DMS114 treated with DMSO at 0.1 percent for 48 hours (cell line): ENCODE measurements at regions not wholly inside any gene's neighbourhood (a gene's known extent, or its start where the extent isn't known, plus 50 kb on each side); places are given as distances from the start of the nearest gene placed in this dataset.

Experiments used
- DNase-seq: peaks from one replicate; lab custom pipeline; 2025; ENCODE audit not compliant: unreplicated experiment; lab: John Stamatoyannopoulos, UW

DNA sequence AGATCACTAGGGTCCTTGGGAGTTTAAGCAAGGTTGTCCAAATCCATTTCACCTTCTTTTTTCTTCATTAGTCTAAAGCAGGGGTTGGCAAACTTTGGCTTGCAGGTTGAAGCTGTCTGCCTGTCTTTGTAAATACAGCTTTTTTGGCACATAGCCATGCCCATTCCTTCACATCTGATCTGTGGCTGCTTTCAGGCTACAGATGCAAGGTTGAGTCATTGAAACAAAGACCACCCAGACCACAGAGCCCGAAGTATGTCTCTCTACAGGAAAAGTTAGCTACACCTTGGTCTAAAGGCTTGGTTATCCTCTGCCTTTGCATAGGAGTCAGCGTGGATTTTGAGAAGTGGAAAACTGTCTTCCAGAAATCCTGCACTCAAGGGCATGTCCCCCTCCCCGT, 238.1 kb upstream of the STS start:
- DNase-seq = no peak

DNA sequence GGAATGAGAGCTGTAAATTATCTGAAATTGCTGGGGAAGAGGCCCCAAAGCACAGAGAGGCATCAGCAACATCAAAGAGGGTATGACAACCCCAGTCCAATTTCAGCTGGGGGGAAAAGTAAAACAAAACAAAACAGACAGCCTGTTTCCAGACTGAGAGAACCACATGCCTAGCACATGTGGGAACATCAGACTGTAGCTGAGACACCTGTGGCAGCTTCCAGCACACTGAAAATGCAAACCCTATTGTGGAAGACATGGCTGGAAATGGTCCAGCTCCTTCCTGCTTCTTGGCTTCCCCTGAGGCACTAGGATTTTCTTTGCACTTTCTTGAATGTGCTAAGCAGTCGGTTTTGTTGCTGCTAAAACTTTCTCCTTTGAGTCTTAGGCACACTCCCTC, 240.9 kb upstream of the STS start:
- no peak for DNase-seq

DNA sequence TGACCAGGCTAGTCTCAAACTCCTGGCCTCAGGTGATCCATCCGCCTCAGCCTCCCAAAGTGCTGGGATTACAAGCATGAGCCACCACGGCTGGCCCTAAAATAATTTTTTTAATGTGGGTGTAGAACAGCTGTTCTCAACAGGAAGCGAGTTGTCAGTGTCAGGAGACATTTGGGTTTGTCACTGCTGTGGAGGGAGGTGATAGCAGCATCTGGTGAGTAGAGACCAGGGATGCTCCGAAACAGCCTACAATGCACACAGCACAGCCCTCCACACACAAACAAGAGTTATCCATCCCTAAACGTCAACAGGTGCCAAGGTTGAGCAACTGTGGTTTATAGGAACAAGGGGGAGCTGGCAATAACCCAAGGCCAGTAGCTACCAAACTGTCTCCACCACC, 243.4 kb upstream of the STS start:
- no peak for DNase-seq

DNA sequence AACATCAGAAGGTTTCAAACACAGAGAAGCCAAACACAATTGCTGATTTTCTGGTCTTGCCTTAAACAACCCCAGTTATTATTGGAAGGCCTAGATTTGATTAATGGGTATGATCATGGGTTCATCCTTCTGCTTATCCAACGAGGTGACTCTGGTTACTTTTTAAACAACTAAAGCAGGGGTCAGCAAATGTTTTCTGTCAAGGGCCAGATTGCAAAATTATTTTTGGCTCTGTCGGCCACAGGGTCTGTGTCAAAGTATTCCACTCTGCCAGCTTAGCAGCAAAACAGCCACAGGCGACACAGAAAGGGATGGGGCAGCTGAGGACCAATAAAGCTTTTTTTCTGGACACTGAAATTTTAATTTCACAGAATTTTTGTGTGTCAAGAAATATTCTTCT, 249.1 kb upstream of the STS start:
- DNase-seq = no peak

DNA sequence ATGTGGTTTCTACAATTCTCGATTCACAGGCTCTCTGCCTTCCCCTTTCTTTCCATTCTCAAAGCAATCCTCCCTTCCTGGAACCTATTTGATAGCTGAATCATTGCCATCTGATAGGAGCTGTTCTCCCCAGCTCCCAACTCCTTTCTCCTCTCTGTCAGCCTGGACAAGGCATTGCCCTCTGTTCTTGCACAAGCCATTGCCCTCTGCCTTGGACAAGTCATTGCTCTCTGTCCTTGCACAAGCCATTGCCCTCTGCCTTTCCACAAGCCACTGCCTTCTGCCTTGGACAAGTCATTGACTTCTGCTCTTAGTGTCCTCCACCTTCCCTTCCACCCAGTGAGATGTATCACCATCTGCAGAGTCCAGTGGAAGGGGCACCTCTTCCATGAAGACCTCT, 256.1 kb upstream of the STS start:
- DNase-seq = no peak

DNA sequence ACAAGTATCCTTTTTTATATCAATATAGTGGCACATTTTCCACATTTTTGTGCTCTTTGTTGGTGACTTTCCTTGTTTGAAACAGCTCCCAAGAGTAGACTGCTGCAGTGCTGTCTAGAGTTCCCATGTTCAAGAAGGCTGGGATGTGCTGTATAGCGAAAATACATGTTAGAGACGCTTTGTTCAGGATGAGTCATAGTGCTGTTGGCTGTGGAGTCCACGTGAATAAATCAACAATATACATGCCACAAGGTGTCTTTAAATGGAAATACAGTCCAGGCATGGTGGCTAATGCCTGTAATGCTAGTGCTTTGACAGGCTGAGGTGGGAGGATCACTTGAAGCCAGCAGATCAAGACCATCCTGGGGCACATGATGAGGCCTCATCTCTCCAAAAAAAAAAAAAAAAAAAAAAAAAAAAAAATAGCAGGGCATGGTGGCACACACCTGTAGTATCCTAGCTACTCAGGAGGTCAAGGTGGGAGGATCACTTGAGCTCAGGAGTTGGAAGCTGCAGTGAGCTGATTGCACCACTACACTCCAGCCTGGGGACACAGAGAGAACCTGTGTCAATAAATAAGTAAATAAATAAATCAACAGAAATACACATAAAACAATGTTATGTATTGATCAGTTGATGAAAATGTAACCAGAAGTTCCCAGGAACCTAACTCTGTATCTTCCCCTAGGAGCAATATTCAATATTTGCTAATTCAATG, 256.8 kb upstream of the STS start:
- no peak for DNase-seq

DNA sequence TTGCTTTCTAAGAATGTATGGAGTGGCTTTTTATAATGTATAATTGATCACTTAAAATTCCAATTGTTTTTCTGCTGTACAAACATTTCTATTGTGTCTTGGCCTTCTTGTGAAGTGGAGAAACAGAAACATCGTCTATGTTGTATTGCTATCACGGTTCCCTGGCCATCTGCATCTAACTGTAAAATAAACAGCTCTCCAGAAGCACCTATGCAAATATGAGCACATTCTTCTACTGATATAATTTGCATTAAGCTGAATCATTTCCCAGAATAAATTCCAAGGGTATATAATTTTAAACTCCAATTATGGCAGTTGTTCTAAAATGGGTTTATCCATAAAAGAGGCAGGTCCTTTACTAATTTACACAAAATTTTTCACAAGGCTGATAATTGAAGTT, 261.6 kb upstream of the STS start:
- DNase-seq = no peak

DNA sequence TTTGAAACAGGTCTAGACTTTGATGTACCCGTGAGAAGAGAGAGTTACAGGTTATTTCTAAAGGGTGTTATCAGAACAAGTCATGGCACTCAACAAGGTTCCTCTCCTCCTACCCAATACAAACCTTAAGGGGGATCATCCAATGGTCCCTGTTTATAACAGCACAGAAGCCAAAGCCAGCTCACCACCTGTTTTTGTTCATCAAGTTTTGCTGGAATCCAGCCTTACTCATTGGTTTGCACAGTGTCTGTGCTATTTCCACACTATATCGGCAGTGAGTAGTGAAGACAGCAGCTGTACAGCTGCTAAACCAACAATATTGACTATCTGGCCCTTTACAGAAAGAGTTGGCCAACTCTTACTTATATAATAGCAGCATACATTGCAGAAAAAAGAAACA, 262.1 kb upstream of the STS start:
- no peak for DNase-seq

DNA sequence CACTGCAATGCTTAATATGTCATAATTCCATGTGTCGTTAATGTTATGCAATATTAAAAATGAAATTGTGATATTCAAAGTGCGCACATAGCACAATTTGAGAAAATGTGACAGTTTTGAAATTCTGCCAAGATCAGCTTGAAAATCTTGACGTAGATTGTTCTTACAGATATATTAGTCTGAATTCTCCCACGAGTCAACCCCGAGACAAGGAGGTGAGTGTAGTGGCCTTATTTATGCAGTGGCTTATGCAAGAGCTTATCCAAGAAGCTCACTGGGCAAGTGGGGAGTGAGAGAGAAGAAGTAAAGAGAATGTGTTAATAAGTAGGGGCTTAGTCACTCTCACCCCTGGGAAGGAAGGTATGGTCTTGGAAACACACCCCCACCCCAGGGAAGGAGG, 286.1 kb upstream of the STS start:
- DNase-seq = no peak

DNA sequence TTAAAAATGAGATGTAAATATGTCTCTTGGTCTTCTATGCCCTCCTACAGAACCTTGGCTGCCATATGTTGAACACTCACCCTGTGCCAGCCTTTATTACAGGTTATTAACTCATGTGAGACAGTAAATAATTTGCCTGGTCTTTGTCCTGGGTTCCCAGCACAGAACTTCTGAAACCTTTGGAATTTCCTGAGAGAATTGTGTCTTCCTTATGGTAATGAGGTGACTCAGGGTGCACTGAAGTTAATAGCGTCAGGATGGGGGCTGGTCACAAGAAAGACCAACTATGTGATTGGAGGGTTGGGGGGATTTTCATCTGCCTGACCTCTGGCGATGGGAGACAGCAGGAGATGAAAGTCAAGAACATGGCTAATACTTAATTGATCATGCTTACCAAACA, 289.8 kb upstream of the STS start:
- no peak for DNase-seq

DNA sequence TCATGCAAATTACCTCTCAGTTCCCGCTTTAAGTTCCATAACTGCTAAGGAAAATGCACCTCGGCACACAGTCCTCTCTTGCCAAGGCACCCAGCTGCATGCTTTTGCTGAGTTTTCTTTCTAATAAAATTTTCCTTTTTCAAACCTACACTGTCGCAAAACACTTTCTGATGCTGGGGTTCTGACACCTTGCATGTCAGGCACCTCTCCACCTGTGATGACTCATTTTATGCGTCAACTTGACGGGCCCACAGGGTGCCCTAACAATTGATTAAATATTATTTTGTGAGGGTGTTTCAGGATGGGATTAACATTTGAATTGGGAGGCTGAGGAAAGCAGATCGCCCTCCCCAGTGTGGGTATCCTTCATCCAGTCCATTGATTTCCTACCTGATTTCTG, 291.0 kb upstream of the STS start:
- DNase-seq = no peak

DNA sequence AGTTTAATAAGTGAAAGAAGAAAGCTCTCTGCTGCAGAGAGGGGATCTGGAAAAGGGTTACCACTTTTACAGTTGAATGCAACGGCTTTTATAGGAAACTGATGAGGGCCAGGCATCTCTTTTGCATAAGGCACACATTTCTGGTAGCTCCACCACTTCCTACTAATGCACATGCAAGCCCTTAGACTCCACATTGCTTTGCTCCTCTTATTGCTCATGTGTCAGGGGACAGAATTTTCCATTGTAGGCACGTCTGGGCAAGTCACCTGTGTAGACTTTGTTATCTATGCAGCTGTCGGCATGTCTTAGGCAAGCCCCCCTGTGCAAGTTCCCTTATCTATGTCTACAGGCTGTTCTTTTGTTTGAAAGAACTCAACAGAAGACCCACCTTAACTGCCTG, 294.6 kb upstream of the STS start:
- no peak for DNase-seq

DNA sequence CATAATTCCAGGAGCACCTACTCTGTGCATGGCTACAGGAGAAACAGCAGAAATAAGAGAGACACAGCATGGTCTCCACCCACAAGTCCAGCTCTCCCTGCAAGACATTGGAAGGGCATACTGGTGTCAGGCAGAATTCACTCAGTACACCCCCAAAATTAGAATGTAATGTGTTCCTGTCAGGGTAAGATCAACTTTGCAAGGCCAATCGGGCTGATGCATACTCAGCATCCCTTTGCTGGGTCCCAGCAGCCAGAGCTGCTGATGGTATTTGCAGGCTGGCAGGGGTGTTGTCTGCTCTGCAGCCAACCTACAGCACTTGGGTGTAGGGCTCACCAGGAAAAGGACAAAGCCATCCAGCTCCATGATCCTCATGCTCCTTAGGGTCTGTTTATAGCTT, 295.4 kb upstream of the STS start:
- DNase-seq = no peak

DNA sequence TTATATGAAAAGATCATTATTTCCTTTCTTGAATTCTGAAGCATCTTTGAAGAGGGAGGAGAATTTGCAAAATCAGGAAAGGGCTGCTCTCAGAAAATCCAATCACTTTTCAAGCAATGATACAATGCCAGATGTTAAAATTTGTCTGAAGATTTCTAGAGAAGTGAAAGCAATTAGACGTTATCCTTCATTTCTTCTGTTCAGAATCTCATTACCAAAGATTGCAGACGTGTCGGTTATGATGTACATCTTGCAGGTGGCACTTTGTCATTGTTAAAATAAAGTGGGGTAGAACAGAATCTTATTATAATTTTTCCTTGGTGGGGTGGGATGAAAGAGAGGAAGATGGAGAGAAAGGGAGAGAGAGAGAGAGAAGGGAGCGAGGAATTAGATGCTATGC, 296.4 kb upstream of the STS start:
- no peak for DNase-seq

DNA sequence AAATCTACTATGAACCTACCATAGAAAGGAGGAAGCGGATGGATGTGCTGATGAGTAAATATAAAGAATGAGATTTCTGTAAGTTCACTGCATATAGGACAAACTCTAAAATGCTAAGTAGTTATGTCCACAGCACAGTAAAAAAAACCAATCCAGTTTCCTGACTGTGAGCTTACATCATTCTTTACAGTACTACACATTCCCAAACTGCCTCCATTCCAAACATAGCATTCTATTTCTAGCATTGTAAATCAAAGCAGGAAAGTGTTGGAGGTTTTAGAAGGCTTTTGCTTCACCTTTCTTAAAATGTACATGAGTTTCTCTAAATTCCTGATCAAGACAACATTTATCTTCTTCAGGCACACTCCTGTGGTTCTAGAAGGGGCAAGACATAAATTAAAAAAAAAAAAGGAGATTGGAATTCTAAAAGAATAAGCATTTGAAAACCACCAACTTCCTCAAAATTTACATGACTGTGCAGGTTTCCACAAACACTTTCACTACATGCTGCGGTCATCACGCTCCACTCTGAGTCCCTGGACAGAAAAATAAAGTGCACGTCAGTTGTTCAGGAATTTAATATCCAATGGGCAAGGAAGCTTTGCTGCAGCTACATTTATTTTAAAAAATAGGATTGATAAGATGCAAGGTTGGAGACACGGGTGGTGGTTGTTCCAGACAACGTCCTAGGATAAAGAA, 297.6 kb upstream of the STS start:
- DNase-seq = no peak

DNA sequence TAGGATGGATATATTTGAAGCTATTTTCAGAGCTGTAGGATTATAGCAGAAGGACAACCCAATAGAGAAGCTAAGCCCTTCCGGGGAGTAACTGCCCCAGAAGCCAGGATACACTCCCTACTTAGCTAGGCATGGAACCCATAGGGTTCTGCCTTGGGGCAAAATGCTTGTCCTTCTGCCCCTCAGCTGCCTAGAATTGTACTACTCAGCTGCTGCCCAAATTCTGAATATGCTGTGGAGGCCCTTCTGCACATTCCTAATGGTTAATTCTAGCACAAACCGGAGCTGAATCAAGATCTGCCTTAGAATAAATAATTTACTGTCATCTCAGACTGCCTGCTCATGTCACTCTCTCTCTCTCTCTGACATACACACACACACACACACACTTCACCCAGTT, 297.7 kb upstream of the VCX3A start:
- no peak for DNase-seq

DNA sequence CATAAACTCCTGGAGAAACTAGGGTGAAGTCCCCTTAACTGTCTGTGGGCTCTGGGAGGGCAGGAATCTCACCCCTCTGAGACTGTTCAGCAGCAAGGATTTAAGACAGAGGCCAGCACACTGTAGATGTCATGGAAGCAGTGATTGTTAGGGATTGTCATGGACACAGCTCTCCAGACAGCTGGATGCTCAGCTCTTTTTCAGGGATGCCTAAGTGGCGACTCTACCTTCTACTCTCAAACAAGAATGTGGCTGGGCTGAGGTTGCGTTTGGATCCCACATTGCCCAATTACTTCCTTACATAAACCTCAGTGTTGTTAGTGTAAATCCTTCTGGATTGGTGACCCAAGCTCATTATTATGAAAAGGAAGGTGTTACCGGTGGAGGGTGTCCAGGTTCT, 291.9 kb upstream of the VCX3A start:
- DNase-seq = no peak

DNA sequence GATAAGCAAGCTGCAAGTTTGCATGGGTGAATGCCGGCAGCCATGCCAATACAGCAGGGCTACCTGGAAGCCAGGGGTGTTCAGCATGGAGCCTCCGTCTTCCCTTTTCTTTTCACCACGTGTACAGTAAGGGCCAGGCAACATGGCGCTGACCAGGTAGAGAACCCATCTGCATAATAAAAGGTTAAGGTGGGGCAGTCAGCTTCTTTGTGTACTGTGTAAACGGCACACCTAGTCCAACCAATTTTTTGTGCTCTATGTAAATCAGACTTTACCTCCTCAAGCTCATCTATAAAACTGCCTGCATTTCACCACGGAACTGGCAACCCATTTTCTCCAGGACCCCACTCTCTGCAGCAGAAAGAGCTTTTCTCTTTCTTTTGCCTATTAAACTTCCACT, 286.8 kb upstream of the VCX3A start:
- no peak for DNase-seq

DNA sequence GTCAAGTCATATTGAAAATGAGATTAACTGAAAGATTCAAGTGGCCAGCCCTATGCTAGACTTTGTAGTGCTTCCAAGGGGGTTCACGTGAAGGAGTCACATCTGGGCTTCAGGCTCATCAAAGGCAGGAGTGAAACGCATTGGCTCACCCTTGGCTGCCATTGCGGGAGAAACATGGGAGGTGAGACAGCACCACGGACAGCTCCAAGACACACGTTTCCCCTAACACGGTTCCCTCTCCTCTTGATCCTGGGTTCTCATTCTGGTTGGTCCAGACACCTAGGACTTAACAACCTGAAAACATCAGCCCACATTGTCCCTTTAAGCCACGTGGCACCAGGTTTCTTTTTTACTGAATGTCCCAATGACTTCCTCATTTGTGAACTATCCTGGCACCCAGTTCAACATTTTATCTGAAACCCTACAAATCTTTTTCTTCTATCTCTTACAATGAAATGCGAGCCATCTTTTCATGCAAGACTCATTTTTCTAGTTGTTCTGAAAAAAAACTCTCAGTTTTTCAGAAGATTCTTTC, 279.0 kb upstream of the VCX3A start:
- no peak for DNase-seq

DNA sequence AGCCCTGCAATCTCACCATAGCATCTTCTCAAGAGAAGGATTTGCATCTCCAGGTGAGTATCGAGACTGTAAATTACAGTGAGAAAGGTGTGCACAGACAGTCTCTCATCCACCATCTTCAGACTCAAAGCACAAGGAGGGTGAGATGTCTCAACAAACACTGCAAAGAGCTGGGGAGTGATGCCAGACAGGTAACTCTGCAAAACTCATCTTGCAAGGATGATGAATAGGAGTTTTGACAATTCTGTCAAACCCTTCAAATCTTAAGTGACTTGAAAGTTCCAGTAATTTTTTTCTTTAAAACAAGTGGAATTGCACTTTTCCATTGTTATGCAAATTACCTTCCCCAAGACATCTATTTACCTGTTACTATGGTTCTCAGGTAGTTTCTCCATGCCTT, 277.2 kb upstream of the VCX3A start:
- DNase-seq = no peak

DNA sequence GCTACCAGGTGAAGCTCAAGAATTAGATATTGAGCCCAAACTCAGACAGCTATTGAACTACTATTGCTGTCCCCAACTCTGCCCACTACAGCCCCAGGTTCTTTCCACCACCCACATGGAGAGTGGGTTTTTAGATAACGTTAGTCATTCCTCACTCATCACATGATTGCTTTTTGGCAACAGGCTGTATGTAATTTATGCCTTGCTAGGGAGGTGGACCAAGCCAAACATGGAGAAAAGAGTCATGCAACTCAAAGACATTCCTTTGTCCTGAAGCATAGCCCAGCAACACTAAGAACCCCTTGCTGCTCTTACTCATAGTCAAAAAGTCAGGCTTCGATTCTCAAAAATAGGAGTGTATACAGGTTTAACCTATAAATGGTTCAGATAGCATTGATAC, 275.9 kb upstream of the VCX3A start:
- no peak for DNase-seq

DNA sequence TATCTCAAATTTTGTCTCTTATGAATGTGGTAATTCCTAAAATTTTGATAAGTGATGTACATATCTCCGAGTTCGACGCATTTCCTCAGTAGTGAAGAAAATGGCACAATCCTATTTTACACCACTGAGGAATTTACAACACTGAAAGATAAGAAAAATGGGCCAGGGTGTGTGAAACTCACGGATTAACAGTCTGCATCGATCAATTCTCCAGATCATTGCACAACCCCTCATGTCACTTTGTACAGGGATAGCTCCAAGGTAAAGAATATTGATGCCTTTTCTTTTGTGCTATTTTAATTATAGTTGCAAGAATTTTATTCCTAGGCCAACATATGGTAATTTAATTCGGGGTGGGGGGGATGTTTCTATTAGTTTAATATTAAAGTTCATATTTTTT, 268.7 kb upstream of the VCX3A start:
- no peak for DNase-seq

DNA sequence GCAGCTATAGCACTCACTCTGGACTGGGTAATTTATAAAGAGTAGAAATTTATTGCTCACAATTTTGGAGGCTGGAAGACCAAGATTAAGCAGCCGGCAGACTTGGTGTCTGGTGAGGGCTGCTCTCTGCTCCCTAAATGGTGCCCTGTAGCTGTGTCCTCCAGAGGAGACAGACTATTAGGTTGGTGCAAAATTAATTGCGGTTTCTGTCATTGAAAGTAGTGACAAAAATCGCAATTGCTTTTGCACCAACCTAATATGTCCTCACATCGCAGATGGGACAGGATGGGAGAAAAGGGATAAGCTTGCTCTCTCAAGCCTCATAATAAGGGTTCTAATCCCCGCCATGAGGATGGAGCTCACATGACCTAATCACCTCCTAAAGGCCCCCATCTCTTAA, 258.1 kb upstream of the VCX3A start:
- no peak for DNase-seq
